IMR-90 (cell line): ENCODE measurements at regions not wholly inside any gene's neighbourhood (a gene's known extent, or its start where the extent isn't known, plus 50 kb on each side); places are given as distances from the start of the nearest gene placed in this dataset.
A peak's percentile ranks its signal among the peaks of the same experiment; 100 is the strongest.

Source experiments
- ATAC-seq: fragments of 200-7000 bp; cut with Tn5 transposase; 2 replicates; pipeline ENCODE4 v1.9.1; 2020; ENCODE audit warnings: low read depth, mild to moderate bottlenecking, moderate library complexity
- BruUV-seq: library from RNA; stranded (reverse); fragments of 400-500 nt; replicated peaks from 2 replicates; lab custom pipeline; 2021; lab: Mats Ljungman, UMichigan
- CTCF ChIA-PET: fragments of 300-600 bp; formaldehyde crosslinking; extraction: SDS; loops from one replicate; lab custom pipeline; 2021; ENCODE audit warnings: antibody characterized with exemption; lab: Yijun Ruan, JAX
- POLR2A ChIA-PET: fragments of 300-600 bp; sonication (Branson Sonifier 250); formaldehyde crosslinking; loops from one replicate; lab custom pipeline; 2022; ENCODE audit warnings: antibody characterized with exemption; ENCODE audit not compliant: unreplicated experiment; lab: Charles Lee
- DNase-seq: peaks from one replicate; pipeline ENCODE4 v3.0.0; 2013
- H2AFZ ChIP-seq: replicated peaks from 2 replicates; pipeline ENCODE3; 2013; ENCODE audit warnings: low read length, mild to moderate bottlenecking; ENCODE audit not compliant: poor library complexity
- H2AK5ac ChIP-seq: 2 replicates; pipeline ENCODE4 v1.6.1; 2013; ENCODE audit warnings: low read depth, low read length, inconsistent platforms
- H2AK9ac ChIP-seq: replicated peaks from 2 replicates; pipeline ENCODE3; 2013; ENCODE audit warnings: mild to moderate bottlenecking, low read depth, low read length, moderate library complexity; ENCODE audit not compliant: poor library complexity
- H2BK120ac ChIP-seq: 2 replicates; pipeline ENCODE4 v1.6.1; 2013; ENCODE audit warnings: low read depth, low read length, inconsistent platforms
- H2BK15ac ChIP-seq: 3 replicates; pipeline ENCODE4 v1.6.1; 2013; ENCODE audit warnings: low read depth, low read length, inconsistent platforms
- H2BK20ac ChIP-seq: 2 replicates; pipeline ENCODE4 v1.6.1; 2013; ENCODE audit warnings: low read depth, mild to moderate bottlenecking, inconsistent platforms, low read length, moderate library complexity
- H2BK5ac ChIP-seq: 2 replicates; pipeline ENCODE4 v1.6.1; 2013; ENCODE audit warnings: mild to moderate bottlenecking, low read depth, low read length, inconsistent platforms; ENCODE audit not compliant: poor library complexity, severe bottlenecking
- H3K14ac ChIP-seq: replicated peaks from 2 replicates; pipeline ENCODE4 v1.6.1; 2013; ENCODE audit warnings: low read depth, low read length, inconsistent platforms
- H3K18ac ChIP-seq: 2 replicates; pipeline ENCODE4 v1.6.1; 2013; ENCODE audit warnings: low read depth, low read length, control low read depth
- H3K23ac ChIP-seq: 2 replicates; pipeline ENCODE4 v1.6.1; 2013; ENCODE audit warnings: low read depth, low read length, inconsistent platforms
- H3K27ac ChIP-seq: 2 replicates; pipeline ENCODE4 v1.5.1; 2013; ENCODE audit warnings: mild to moderate bottlenecking, control low read depth, low read length; ENCODE audit not compliant: insufficient read depth
- H3K27me3 ChIP-seq: 2 replicates; pipeline ENCODE4 v1.6.1; 2013; ENCODE audit warnings: low read length; ENCODE audit not compliant: control insufficient read depth, insufficient read depth
- H3K36me3 ChIP-seq: 2 replicates; pipeline ENCODE4 v1.6.1; 2013; ENCODE audit warnings: low read length, mixed read lengths; ENCODE audit not compliant: control insufficient read depth, insufficient read depth
- H3K4ac ChIP-seq: 2 replicates; pipeline ENCODE4 v1.6.1; 2013; ENCODE audit warnings: low read depth, low read length, inconsistent platforms
- H3K4me1 ChIP-seq: 2 replicates; pipeline ENCODE4 v1.6.1; 2013; ENCODE audit warnings: low read length, mixed read lengths; ENCODE audit not compliant: control insufficient read depth, insufficient read depth
- H3K4me2 ChIP-seq: 2 replicates; pipeline ENCODE4 v1.6.1; 2013; ENCODE audit warnings: low read depth, mild to moderate bottlenecking, control low read depth, low read length, moderate library complexity
- H3K4me3 ChIP-seq: 2 replicates; pipeline ENCODE4 v1.5.1; 2013; ENCODE audit warnings: low read depth, mild to moderate bottlenecking, control low read depth, low read length, moderate library complexity; ENCODE audit not compliant: insufficient read depth
- H3K56ac ChIP-seq: 2 replicates; pipeline ENCODE4 v1.6.1; 2013; ENCODE audit warnings: low read length, inconsistent platforms; ENCODE audit not compliant: insufficient read depth; ENCODE audit errors: extremely low read depth
- H3K79me1 ChIP-seq, 2 experiments: 2 replicates each; pipeline ENCODE4 v1.6.1; 2013; ENCODE audit warnings: low read length in 2 of 2, inconsistent platforms in 1 of 2, low read depth in 1 of 2
- H3K9ac ChIP-seq: 2 replicates; pipeline ENCODE4 v1.6.1; 2013; ENCODE audit warnings: low read depth, low read length, control low read depth
- H3K9me1 ChIP-seq: 2 replicates; pipeline ENCODE4 v1.6.1; 2013; ENCODE audit warnings: low read length, inconsistent platforms; ENCODE audit not compliant: insufficient read depth
- H3K9me3 ChIP-seq: 2 replicates; pipeline ENCODE4 v1.6.1; 2013; ENCODE audit warnings: low read length; ENCODE audit not compliant: control insufficient read depth, insufficient read depth
- H4K20me1 ChIP-seq: 2 replicates; pipeline ENCODE4 v1.6.1; 2013; ENCODE audit warnings: low read length, inconsistent platforms; ENCODE audit not compliant: insufficient read depth
- H4K5ac ChIP-seq: 2 replicates; pipeline ENCODE4 v1.6.1; 2013; ENCODE audit warnings: mild to moderate bottlenecking, low read depth, low read length, control low read depth
- H4K8ac ChIP-seq, 2 experiments: 2 replicates each; pipeline ENCODE4 v1.6.1; 2013; ENCODE audit warnings: low read depth in 2 of 2, low read length in 2 of 2, control low read depth in 1 of 2, inconsistent platforms in 1 of 2
- H4K91ac ChIP-seq: 2 replicates; pipeline ENCODE4 v1.6.1; 2013; ENCODE audit warnings: low read depth, low read length, inconsistent platforms; ENCODE audit not compliant: insufficient read depth
- CEBPB ChIP-seq: IDR thresholded peaks from 2 replicates; pipeline ENCODE4 v1.6.1; 2012; ENCODE audit warnings: low read depth, low read length, improper control_type of control experiment
- MAFK ChIP-seq: IDR thresholded peaks from 2 replicates; pipeline ENCODE4 v1.6.1; 2012; ENCODE audit warnings: low read depth, low read length, improper control_type of control experiment
- WGBS, 2 experiments: methylation state at CpG; one replicate each; pipeline versions ENCODE4 v1.1.5 to v1.1.7; 2013; ENCODE audit warnings: missing lambda C conversion rate in 2 of 2; ENCODE audit not compliant: insufficient read length in 1 of 2; ENCODE audit errors: extremely low coverage in 2 of 2; 5-methylcytosine and 5-hydroxymethylcytosine counted together
- dilution Hi-C: fragments of 300-500 bp; cut with HindIII; formaldehyde crosslinking; loops from one replicate; pipeline ENCODE4 v1.14.3; 2018; ENCODE audit warnings: low sequenced_read_pairs; ENCODE audit not compliant: unreplicated experiment
- in situ Hi-C: fragments of 300-500 bp; cut with MboI; formaldehyde crosslinking; loops from 3 replicates; pipeline ENCODE4 v1.14.3; 2019; ENCODE audit warnings: low sequenced_read_pairs, inconsistent platforms, mixed read lengths
- intact Hi-C: fragments of 100-400 bp; cut with micrococcal nuclease; formaldehyde crosslinking; loops from 2 replicates; pipeline ENCODE4 v1.10.0; 2022

- Histone ChIP-seq H4K5ac (no peak overlapping the region), H3K36me3 (no peaks in the 10 kb centered on the region), H3K9me1 (no peaks in the 10 kb centered on the region; the same call in 1 of the 2 replicates), H2BK20ac (no peak overlapping the region), H4K20me1 (no peaks in the 10 kb centered on the region), H3K18ac (no peak overlapping the region), H2AK9ac (no peak overlapping the region), H3K4ac (no peak overlapping the region), H3K23ac (no peak overlapping the region), H3K9ac (no peak overlapping the region), H3K4me1 (no peaks in the 10 kb centered on the region), H3K4me3 (no peak overlapping the region), H3K56ac (no peak overlapping the region), H2BK15ac (no peak overlapping the region), H3K27ac (no peak overlapping the region), H3K14ac (no peak overlapping the region), H2BK5ac (no peak overlapping the region), H3K9me3 (no peaks in the 10 kb centered on the region), H4K91ac (no peak overlapping the region), H3K79me1 (no peaks in the 10 kb centered on the region), H2BK120ac (no peak overlapping the region), H2AK5ac (no peak overlapping the region), H3K27me3 (peaks cover 5% of the 10 kb centered on the region), H2AFZ (no peak overlapping the region), H4K8ac (no peak overlapping the region), H3K4me2 (no peak overlapping the region)
- no peak for DNase-seq
- BruUV-seq: no TSS peak
- intact Hi-C loops (no loop called here), dilution Hi-C loops (no loop called here), in situ Hi-C loops (no loop called here)
- no CpG with 5 or more reads among the region's 1 CpG for WGBS, 2 experiments
- ChIA-PET POLR2A (no interaction called here), CTCF (interaction anchor here (0.7 to 0.9 kb wide), 2 partner anchors 13 to 53 kb away, joined by 3 to 5 read pairs; no protein-coding TSS in a partner anchor)
- no peak for ATAC-seq
- no peak for TF ChIP-seq CEBPB
- peak; percentile 27; the same call in 1 of the 2 replicates for TF ChIP-seq MAFK
These were observed 247.1 kb upstream of the P2RY1 start for GRCh38 chr3:152587861-152588260.
